ENCODE measurements at regions not wholly inside any gene's neighbourhood (a gene's known extent, or its start where the extent isn't known, plus 50 kb on each side); places are given as distances from the start of the nearest gene placed in this dataset.

DNA sequence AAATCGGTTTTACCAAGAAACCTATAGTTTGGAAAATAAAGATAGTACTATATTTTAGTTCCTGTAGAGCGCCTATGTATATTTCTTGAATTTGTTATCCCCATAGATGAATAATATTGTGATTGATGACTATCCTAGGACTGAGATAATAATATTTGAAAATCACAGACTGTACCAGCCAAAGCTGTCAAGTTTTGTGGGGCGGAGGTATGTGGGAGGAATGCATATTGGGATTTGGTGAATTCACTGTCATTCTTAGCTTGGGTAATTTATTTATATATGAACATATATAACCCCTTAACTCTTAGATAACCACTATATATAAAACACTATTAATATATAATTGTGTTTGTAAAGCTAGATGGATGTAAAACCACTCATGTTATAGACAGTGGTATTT is 205.5 kb upstream of the ARSJ start:
- no peak for DNase-seq

DNA sequence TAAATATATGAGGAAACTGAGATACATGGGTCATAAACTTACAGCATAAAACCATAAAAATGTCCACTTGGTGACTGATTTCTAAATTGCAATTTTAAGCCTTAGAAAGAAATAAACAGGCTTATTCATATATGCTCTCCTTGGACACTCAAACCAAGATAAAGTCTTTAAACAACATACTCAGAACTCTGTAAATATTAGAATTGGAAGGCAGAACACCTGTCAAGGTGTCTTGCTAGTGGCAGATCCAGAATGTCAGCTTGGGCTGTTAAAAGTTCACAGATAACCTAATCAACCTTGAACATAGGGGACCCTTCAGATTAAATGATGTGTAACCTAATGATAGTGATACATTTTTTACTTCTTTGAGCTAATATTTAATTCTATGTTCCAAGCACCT is 208.1 kb upstream of the ARSJ start:
- DNase-seq: no peak

DNA sequence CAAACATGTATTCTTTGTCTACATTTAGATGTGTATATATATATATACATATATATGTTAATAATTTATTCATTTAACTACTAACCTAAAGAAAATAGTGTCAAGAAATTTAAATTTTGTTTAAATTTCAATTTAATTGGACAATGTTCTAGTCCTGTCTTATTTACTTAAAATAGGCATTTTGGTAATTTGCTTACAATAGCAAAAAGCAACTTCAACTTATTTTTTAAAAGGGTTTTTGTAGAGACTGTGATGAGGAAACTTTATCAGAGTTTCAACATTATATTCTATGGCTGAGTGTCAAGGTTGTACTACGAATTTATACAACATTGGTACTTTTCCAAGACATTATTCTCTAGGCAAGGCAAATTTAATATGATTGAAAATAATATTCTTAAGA is 212.0 kb upstream of the ARSJ start:
- no peak for DNase-seq

DNA sequence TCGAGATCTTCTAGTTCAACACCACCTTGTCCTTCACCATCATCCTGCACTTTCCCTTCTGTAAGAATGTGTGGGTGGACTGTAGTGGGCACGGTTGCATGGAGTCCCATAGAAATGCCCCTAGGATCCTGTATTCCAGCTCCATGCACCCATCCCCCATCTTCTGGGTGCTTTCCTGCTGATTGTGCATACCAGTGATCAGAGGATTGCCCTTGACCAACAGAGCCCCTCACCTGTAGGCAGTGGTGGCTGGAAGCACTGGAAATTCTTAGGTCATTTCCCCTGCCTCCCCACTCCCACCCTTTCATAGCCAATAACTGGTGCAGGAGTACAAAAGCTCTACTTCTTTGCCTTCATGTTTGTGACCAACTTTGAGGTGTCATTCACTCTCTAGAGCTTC is 213.4 kb upstream of the ARSJ start:
- DNase-seq: no peak

DNA sequence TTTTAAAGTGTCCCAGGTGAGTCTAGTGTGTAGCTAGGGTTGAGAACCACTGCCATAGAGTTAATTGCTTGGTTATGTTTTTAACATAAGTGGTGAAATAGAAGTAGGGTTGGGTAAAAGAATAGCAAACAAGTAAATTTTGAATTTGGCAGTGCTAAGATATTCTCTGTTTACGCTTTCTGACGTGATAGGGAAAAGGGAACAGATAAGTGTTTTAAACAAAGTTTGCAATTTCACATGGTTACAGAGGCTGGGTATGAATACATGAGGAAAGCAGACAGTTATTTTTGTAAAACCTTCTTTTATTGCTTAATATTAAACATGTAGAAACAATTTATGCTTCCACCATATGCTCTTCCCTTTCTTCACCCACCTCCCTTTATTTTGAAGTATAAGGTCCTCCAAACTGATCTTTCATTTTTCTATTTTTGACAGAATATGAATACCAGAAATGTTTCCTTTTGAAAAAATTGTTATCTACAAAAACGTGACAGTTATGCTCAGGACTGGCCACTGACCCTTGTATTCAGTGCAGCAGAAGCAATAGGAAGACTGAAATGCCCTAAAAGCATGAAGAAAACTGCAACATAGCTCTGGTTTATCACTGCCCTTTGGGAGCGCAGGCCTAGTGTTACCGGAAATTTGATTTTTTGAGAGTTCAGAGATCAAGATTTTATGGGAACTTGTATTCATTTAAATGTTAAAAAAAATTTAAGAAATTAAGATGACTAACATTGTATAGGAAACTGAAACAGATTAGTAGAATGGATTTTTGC is 214.4 kb upstream of the ARSJ start:
- no peak for DNase-seq

DNA sequence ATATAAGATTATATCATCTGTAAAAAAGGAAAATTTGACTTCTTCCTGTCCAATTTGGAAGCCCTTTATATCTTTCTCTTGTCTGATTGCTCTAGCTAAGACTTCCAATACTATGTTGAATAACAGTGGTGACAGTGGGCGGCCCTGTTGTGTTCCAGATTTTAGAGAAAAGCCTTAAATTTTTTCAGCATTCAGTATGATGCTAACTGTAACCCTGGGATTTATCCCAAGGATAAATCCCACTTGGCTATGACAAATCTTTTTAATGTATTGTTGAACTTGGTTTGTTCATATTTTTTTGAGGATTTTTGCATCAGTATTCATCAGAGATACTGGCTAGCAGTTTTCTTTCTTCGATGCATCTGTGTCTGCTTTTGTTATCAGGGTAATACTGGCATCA is 217.2 kb upstream of the ARSJ start:
- no peak for DNase-seq

DNA sequence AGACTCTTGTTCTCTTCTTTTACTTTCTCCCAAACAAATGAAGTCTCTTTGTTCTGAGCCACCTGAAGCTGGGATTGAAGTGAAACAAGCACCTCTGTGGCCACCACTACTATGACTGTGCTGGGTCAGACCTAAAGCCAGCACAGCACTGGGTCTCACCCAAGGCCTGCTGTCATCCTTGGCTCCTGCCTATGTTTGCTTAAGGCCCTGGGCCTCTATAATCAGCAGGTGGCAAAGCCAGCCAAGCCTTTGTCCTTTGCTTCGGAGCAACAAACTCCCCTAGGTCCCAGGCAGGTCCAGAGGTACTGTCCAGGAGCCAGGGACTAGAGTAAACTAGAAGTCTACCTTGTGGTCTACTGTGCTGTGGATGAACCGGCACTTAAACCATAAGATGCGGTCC is 220.6 kb upstream of the ARSJ start:
- DNase-seq: no peak

DNA sequence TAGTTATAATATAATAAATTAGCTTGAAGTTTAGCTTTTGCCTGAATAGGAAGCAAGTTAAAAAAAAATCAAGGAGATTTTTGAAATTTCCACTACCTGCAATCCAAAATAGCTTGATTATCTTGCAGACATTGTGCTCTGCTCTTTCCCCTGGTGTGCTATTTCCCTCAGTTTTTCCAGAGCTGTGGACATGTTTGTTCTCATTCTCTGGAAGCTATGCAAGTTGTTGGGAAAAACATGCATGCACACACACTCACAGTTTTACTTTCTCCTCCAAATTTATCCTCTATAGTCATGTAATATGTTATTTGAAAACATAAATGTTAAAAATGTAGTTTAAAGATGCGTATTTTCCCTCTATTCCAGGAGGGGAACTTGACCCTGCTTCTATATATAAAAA is 225.8 kb upstream of the ARSJ start:
- no peak for DNase-seq

DNA sequence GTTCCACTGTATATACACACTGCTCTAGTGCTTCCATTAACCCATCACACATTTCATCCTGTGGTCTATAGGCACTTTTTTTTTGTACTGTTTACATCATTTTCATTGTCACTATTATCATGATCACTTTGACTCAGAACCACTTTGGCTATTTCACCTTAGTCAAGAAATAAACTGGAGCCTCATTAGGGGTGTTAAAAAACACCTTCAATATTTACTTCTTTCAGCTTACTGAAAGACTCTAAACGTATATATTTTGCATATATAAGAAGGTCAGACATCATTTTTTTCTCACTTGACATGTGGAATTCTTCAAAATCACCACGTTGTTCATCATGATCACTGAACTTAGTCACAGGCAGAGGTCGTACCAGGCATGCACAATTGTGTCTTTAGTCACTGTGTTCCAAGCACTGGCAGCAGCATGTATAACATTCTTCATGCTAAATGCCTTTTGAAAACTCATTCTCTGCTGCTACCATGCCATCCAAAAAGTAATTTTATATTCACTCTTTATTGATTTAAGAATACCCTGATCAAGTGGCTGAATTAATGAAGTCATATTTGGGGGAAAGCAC is 229.2 kb upstream of the ARSJ start:
- DNase-seq: no peak

DNA sequence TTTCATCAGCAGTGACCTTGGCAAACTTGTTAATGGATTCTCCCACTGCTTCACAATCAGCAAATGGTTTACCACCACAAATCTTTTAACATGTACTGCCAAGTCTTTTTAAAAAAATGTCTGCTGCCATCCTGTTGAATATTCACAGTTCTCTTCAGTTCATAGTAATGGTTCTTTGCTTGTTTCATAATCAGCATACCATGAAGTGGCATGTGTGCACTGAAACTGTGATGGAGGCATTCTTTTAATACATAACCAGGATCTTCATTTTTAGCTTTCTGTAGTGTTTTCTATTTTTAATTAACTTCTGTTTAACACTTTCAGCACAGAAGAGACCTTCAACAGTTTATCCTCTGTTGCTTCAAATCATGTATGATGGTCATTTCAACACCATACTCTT is 230.1 kb upstream of the ARSJ start:
- no peak for DNase-seq

DNA sequence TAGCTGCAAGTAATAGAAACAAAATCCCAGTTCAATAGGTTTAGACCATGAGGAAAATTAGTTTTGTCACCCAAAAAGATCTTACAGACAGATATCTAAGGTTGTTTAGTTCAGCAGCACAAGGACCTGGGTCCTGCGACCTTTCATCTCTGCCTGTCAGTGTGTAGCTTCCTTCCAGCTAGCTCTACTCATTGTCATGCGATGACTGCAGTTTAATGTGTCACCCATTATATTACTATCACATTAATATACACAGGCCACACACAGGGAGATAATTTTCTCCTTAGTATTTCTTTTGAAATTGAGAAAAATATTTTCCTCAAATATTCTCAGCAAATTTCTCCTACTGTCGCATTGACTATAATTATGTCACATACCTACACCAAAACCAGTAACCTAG is 232.1 kb upstream of the ARSJ start:
- DNase-seq: no peak

DNA sequence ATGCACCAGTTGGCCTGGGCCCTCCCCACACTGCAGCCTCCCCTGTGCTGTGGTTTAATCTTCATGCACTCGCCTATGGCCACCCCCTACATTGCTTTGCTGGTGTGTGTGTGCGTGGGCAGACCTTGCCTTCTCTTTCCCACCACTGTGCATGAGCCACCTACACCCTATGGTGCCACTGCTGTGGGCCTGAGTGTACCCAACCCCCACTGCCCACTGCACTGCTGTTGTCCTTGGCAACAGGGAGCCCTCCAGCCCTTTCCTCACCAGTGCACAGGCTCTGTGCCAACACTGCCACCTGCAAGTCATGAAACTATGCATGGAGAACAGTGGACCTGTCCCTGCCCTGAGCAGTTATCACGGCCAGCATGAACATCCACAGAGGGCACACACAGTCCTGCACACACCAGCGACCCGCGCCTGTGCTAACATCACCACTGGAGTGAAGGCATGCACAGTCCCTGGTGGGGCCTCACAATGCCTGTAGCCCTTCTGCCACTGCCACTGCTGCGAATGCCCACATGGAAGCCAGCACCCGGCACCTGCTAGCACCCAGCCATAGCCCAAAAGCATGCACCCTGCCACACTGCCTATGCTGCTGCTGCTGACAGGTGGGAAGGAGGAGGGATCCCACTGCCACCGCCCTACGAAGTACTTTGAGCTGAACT is 237.8 kb upstream of the ARSJ start:
- DNase-seq: no peak

DNA sequence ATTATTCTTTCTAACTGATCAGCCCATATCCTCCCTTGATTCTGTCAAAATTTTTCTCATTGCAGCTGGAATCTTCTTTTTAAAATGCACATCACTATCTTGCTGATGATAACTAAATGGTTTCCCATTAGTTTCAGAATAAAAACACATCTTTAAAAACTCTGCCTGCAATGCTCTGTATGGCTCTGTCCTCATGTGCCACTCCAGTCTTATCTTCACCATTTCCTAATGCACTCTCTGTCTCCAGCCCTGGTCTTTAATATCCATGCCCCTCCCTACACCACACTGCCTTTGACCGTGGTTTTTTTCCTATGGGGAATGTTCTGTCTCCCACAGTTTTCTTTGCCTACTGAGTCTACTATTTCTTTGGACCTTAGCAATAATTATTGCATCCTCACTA is 244.1 kb upstream of the ARSJ start:
- DNase-seq: no peak

DNA sequence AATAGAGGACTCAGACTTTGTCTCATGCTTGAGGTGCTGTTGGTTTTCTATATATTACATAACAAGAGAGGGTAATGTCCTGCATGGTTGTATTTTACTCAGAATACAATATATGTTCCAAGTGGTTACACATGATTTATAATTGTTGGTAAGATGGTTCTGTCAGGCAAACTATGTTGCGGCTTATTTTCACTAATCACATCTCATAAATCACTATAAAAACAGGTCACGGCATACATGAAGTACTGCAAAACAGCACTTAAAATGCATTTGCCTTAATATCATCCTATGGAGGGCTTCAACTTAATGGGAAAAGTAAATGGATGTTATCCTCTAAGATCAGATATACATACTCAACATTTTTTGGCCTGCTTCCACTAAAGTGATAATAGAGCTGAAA is 246.0 kb upstream of the ARSJ start:
- DNase-seq: no peak

DNA sequence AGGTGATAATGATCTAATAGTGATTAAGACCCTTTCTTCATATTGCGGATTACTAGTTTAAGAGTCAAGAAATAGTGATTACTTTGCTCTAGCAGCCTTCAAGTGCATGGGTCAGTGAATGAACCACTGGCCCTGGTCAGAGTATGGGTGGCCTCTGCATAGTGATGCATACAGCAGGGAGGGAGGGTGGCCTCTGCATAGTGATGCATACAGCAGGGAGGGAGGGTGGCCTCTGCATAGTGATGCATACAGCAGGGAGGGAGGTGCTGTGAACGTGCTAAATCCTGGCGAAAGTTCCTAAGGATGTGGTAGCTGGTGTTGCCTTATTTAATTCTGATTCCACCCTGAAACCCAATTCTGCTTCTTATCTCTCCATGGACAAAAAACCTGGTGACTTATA is 246.7 kb upstream of the ARSJ start:
- DNase-seq: no peak

DNA sequence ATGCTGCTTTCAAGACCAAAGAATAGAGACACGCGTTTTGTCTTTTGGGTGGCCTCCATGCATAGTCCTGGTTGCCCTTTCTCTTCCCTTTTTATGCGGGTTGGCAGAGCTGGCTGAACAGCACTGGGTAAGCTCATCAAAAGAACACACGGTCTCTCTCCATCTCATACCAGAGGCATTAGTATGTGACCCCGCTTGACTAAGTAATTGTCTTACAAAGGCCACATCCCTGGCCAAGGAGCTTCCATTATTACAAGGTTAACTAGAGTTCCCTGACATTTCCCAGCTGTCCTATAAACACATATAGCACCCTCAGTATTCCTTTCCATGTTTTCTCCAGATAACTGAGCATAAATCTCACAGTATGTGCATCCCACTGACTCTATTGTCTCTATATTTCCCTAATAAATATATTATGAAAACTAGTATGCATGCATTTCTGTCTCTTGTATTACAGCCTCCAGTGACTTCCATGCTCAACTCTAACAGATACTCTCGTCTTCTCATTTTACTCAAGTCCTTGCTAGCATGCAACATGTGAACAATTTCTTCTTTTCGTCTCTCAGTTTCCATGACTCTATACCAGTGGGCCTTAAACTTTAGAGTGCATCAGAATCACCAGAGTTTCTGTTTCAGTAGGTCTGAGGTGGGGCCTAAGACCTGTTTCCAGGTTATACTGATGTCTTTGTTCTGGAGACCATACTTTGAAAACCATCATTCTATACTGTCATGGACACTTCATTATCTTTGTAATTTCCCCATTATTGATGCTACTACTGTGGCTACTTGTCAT is 247.7 kb upstream of the ARSJ start:
- no peak for DNase-seq

DNA sequence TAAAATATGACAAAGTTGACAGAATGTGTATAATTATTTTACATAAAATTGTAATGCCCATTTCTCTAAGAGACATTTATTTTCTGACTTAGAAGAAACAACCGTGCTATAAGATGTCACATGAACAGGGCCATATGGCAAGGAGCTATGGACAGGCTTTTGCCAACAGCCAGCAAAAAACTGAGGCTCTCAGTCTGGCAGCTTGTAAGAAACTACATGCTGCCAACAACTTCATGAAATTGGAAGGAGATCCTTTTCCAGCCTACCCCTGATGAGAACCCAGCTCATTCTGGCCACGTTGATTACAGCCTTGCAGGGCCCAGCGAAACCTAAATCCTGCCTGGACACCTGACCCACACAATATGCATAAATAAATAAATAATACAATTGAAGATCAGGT is 250.3 kb upstream of the ARSJ start:
- no peak for DNase-seq

DNA sequence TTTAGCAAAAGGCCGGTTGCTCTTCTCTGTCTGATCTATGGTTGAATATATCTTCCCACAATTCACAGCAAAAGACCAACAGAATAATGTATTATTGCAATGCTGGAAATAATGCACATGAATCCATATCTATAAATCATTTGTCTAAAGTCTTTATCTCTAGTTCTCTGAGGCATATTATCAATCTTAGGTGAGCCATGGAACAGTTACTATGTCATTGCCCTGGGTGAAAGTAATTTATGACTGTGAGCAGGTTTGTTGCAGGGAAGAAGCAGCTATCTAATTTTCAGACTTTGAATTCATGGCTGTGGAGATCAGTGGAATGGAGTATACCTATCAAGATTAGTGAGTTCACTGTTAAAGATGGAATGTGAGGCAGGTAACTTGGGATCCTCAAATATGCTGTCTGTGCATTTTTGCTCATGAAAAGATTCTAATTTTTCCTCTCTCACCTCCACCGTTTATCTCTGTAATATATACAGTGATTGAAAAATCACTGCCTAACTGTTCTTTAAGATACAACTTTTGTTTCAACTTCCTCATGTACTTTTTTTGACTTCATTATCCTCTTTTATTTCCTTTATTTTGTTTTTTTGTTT is 256.8 kb upstream of the ARSJ start:
- DNase-seq: no peak

DNA sequence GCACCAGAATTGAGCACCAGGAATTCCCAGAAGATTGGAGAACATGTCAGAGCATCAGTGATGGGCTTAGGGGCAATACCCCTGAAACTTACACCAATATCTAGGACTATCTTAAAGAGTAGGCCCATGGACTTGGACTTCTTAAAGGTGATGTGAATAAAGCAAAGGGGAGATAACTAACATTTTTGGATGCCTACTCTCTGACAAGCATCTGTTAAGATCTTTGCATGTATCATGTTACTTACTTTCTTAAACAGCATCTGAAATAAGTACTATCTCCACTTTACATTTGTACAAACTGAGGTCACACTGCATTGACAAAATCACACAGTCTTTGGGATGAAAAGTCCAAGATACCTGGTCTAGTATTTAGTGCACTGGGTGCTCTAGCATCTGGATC is 258.6 kb upstream of the ARSJ start:
- DNase-seq: no peak

DNA sequence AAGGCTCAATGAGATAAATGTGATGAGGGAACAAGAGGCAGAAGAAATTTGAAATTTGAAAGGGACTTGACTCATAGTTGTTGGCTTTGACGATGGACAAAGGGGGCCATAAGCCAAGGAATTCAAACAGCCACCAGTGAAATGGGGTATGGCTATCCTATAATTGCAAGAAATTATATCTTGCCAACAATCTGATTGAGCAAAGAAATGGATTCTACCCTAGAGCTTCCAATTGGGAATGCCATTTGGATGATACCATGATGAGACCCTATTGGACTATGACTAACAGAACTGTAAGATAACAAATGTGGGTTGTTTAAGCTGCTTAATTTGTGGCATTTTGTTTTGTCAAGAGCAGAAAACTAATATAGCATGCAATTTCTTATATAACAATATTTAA is 270.1 kb upstream of the ARSJ start:
- no peak for DNase-seq

DNA sequence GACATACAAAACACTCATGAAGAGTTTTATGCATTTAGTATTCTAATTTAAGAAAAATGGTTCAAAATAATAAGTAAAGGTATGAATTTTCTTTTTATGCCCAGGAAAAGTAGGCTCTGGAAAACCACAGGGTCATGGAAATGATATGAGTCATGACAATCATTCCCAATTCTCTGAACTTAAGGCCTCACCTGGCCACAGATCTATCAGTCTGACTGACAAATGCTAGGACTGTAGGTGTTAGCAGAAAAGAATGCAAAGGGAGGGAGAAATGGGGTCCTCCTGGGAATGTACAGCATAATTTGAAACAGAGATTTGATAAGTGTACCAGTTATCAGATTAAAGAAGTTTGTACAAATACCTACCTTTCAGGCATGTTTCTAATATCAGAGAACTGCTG is 270.5 kb upstream of the ARSJ start:
- DNase-seq: no peak

DNA sequence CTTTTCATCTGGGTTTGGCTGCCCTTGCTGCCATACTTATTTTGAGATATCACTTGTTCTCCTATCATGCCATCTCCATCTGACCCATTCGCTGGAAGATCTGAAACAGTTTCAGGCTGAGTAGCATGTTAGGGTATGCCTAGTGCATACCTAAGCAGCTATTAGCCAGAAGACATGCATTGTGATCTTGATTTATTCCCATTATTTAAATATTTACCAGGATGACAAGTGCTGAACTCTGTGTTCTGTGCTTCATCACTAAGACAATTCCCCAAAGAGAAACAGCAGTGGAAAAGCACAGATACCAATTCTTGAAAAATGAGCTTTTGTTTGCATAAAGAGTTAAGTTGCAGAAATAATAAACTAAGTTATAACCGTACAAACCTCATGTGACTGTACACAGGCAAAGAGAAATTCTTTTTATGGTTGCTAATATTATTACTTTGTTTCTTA is 271.0 kb upstream of the ARSJ start:
- no peak for DNase-seq

DNA sequence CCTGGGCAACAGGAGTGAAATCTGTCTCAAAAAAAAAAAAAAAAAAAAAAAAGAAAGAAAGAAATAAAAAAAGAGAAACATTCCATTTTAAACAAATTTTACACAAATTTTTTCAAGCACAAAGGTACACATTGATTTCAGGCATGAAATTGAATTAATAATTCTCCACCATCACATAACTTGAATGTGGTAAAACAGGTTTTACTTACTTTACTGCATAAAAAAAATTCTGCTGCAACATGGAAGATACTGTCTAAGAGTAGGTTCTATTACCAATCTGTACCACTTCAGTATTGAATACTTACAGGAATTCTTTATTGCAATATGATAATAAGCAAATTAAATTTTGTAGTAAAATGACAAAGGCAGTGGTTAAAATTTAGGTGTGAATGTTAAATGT is 271.6 kb upstream of the ARSJ start:
- DNase-seq: no peak
